ENCODE measurements at regions not wholly inside any gene's neighbourhood (a gene's known extent, or its start where the extent isn't known, plus 50 kb on each side); places are given as distances from the start of the nearest gene placed in this dataset.

- H3K9me3 ChIP-seq (ENCODE audit: control insufficient read depth, low read length), result no peaks in the 10 kb centered on the region
- peaks cover 4% of the 10 kb centered on the region for H3K4me1 ChIP-seq
- H3K79me2 ChIP-seq, result no peaks in the 10 kb centered on the region
- H3K4me2 ChIP-seq (ENCODE audit: low read length), result no peak overlapping the region
- H3K27me3 ChIP-seq (ENCODE audit: control insufficient read depth, insufficient read depth, low read length), result no peaks in the 10 kb centered on the region
- no peak overlapping the region for H3K4me3 ChIP-seq (ENCODE audit: low read depth, low read length)
- no peak overlapping the region for H3K27ac ChIP-seq
- no peaks in the 10 kb centered on the region for H3K36me3 ChIP-seq (ENCODE audit: control insufficient read depth, insufficient read depth, low read length)
- H3K9ac ChIP-seq, result no peak overlapping the region
- no peak overlapping the region for H2AFZ ChIP-seq
- TF ChIP-seq CTCF (IDR thresholded peaks at IDR 0.05), result no peak
Observed at GRCh38 chr6:156699017-156699421, 78.2 kb upstream of the ARID1B start.

GRCh38 chr6:156698239-156699016 is 78.8 kb upstream of the ARID1B start:
- Histone ChIP-seq H3K9me3 (ENCODE audit: control insufficient read depth, low read length) (no peaks in the 10 kb centered on the region), H3K4me3 (ENCODE audit: low read depth, low read length) (no peak overlapping the region), H3K4me2 (ENCODE audit: low read length) (no peak overlapping the region), H3K9ac (no peak overlapping the region), H3K79me2 (no peaks in the 10 kb centered on the region), H3K27me3 (ENCODE audit: control insufficient read depth, insufficient read depth, low read length) (no peaks in the 10 kb centered on the region), H3K4me1 (peaks cover 4% of the 10 kb centered on the region), H3K27ac (no peak overlapping the region), H2AFZ (no peak overlapping the region), H3K36me3 (ENCODE audit: control insufficient read depth, insufficient read depth, low read length) (no peaks in the 10 kb centered on the region)
- no peak for TF ChIP-seq CTCF (IDR thresholded peaks at IDR 0.05)

GRCh38 chr6:156697225-156697830 is 79.8 kb upstream of the ARID1B start:
- TF ChIP-seq CTCF (IDR thresholded peaks at IDR 0.05), result no peak
- Histone ChIP-seq H3K27ac (no peak overlapping the region), H3K4me1 (peaks cover 4% of the 10 kb centered on the region)

GRCh38 chr6:156695742-156696141 is 81.4 kb upstream of the ARID1B start:
- Histone ChIP-seq H3K9ac (no peak overlapping the region), H2AFZ (no peak overlapping the region), H3K4me3 (ENCODE audit: low read depth, low read length) (no peak overlapping the region), H3K79me2 (no peaks in the 10 kb centered on the region), H3K9me3 (ENCODE audit: control insufficient read depth, low read length) (no peaks in the 10 kb centered on the region), H3K27me3 (ENCODE audit: control insufficient read depth, insufficient read depth, low read length) (no peaks in the 10 kb centered on the region), H3K4me1 (no peaks in the 10 kb centered on the region), H3K4me2 (ENCODE audit: low read length) (no peak overlapping the region), H3K27ac (no peak overlapping the region), H3K36me3 (ENCODE audit: control insufficient read depth, insufficient read depth, low read length) (no peaks in the 10 kb centered on the region)
- TF ChIP-seq CTCF (IDR thresholded peaks at IDR 0.05), result no peak

More at GRCh38 chr6:156697225-156697830, 79.8 kb upstream of the ARID1B start:
- Histone ChIP-seq H2AFZ (no peak overlapping the region), H3K4me2 (ENCODE audit: low read length) (no peak overlapping the region), H3K9ac (no peak overlapping the region), H3K9me3 (ENCODE audit: control insufficient read depth, low read length) (no peaks in the 10 kb centered on the region), H3K79me2 (no peaks in the 10 kb centered on the region), H3K27me3 (ENCODE audit: control insufficient read depth, insufficient read depth, low read length) (no peaks in the 10 kb centered on the region), H3K4me3 (ENCODE audit: low read depth, low read length) (no peak overlapping the region), H3K36me3 (ENCODE audit: control insufficient read depth, insufficient read depth, low read length) (no peaks in the 10 kb centered on the region)
